ENCODE measurements at regions not wholly inside any gene's neighbourhood (a gene's known extent, or its start where the extent isn't known, plus 50 kb on each side); places are given as distances from the start of the nearest gene placed in this dataset.

DNA sequence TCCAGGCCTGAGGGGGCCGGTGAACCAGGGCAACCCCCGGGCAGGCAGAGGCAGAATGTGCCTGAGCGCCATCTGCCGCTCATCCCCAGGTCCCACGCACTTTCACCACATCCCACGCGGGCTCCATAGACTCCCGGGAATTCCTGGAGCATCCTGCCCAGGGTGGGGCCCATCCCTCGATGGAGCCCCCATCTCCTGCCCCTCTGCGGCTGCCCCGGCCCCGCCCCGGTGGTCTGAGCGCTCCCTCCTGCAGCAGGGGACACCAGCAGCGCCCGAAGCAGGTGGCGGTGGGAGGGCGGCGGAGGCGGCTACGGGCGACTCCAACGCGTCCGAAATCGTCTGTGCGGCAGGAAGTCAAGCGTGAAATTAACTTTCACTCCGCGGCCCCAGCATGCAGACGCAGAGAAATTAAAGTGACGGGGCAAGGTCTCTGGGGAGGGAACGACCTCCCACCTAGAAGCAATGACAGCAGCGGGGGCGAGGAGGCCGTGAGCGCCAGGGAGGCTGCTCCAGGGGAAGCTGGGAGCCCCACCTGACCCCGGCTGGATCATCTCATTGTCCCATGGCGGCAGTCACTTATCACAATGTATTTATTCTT, 122.2 kb downstream of the NCOR2 start:
- Histone ChIP-seq H3K36me3 (ENCODE audit: control insufficient read depth, insufficient read depth, low read length) (peaks cover 47% of the 10 kb centered on the region), H3K27ac (ENCODE audit: insufficient read depth, low read length, poor library complexity, severe bottlenecking) (no peak overlapping the region), H3K4me1 (ENCODE audit: control insufficient read depth, insufficient read depth, low read length, poor library complexity, severe bottlenecking) (peaks cover under 1% of the 10 kb centered on the region), H3K9me3 (ENCODE audit: control insufficient read depth in 2 of 2, low read length in 2 of 2) (no peaks in the 10 kb centered on the region), H3K4me3 (ENCODE audit: low read depth, low read length) (no peak overlapping the region), H3K27me3 (ENCODE audit: control insufficient read depth, insufficient read depth, low read length) (no peaks in the 10 kb centered on the region)
- H3K4me1 Mint-ChIP-seq: peaks cover 0 to 27% (median 14%) of the 10 kb centered on the region in 4 donors
- no peaks in the 10 kb centered on the region for H3K9me3 Mint-ChIP-seq
- no peak overlapping the region for H3K4me3 Mint-ChIP-seq
- ATAC-seq (ENCODE audit: low read depth in 2 of 2) (no peak), DNase-seq (no peak)
- H3K27me3 Mint-ChIP-seq: no peaks in the 10 kb centered on the region
- H3K36me3 Mint-ChIP-seq: peaks cover 35% of the 10 kb centered on the region
- H3K27ac Mint-ChIP-seq: no peak overlapping the region

DNA sequence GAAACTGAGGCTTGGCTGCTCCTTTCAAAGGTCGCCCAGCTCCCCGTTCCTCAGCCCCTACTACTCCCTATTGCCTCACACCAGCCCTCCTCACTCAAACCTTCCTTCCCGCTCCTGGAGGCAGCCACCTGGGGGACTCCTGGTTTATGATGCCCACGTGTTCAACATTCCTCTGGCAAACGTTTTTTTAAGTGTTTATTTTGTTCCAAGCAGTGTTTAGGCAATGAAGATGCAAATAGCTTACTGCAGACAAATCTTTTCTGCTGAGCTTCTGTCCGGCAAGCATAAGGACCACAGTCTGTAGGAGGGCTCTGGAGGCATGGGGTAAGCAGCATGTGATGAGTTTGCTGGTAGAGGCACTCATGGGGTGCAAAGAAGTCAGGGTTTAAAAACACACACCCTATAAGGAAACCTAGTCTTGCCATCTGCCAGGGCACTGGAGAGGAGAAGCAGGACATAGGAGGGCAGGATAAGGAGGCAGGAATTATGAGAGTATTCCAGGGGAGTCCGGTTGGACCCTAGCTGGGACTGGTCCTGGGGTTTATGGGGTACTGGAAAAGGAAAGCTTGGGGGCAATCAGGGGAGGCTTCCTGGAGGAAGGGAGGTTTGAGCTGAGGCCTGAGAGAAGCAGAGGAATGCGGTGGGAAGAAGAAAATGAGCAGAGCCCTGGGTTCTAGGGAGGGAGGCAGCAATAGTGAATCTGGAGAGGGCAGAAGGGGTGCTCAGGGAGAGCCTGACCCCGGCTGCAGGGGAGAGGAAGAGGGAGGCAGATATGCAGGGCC, 123.3 kb downstream of the NCOR2 start:
- H3K27ac Mint-ChIP-seq: peak overlapping the region; percentile 67 to 85 (median 76)
- no peaks in the 10 kb centered on the region for H3K9me3 Mint-ChIP-seq
- H3K27me3 Mint-ChIP-seq: no peaks in the 10 kb centered on the region
- Histone ChIP-seq H3K27me3 (ENCODE audit: control insufficient read depth, insufficient read depth, low read length) (no peaks in the 10 kb centered on the region), H3K9me3 (ENCODE audit: control insufficient read depth in 2 of 2, low read length in 2 of 2) (no peaks in the 10 kb centered on the region), H3K36me3 (ENCODE audit: control insufficient read depth, insufficient read depth, low read length) (peaks cover 47% of the 10 kb centered on the region), H3K27ac (ENCODE audit: insufficient read depth, low read length, poor library complexity, severe bottlenecking) (no peak overlapping the region), H3K4me1 (ENCODE audit: control insufficient read depth, insufficient read depth, low read length, poor library complexity, severe bottlenecking) (no peaks in the 10 kb centered on the region), H3K4me3 (ENCODE audit: low read depth, low read length) (no peak overlapping the region)
- peak overlapping the region in 1 of 4 donors; percentile 43 for H3K4me3 Mint-ChIP-seq
- no peak for DNase-seq
- peaks cover 0 to 24% (median 14%) of the 10 kb centered on the region in 4 donors for H3K4me1 Mint-ChIP-seq
- H3K36me3 Mint-ChIP-seq: peaks cover 35% of the 10 kb centered on the region
- no peak for ATAC-seq (ENCODE audit: low read depth in 2 of 2)

- DNase-seq: no peak
- H3K27ac Mint-ChIP-seq: peak overlapping the region in 1 of 3 donors; percentile 82
- no peaks in the 10 kb centered on the region for H3K9me3 Mint-ChIP-seq
- H3K36me3 Mint-ChIP-seq: peaks cover 29% of the 10 kb centered on the region
- Histone ChIP-seq H3K27ac (ENCODE audit: insufficient read depth, low read length, poor library complexity, severe bottlenecking) (no peak overlapping the region), H3K27me3 (ENCODE audit: control insufficient read depth, insufficient read depth, low read length) (no peaks in the 10 kb centered on the region), H3K9me3 (ENCODE audit: control insufficient read depth in 2 of 2, low read length in 2 of 2) (no peaks in the 10 kb centered on the region), H3K36me3 (ENCODE audit: control insufficient read depth, insufficient read depth, low read length) (peaks cover 41% of the 10 kb centered on the region), H3K4me3 (ENCODE audit: low read depth, low read length) (no peak overlapping the region), H3K4me1 (ENCODE audit: control insufficient read depth, insufficient read depth, low read length, poor library complexity, severe bottlenecking) (no peaks in the 10 kb centered on the region)
- no peaks in the 10 kb centered on the region for H3K27me3 Mint-ChIP-seq
- H3K4me3 Mint-ChIP-seq: no peak overlapping the region
- peaks cover 0 to 18% (median 12%) of the 10 kb centered on the region in 4 donors for H3K4me1 Mint-ChIP-seq
- no peak for ATAC-seq (ENCODE audit: low read depth in 2 of 2)
These were observed 124.5 kb downstream of the NCOR2 start for GRCh38 chr12:124442772-124443445.

- Mint-ChIP-seq H3K36me3 (peaks cover 29% of the 10 kb centered on the region), H3K9me3 (no peaks in the 10 kb centered on the region), H3K27ac (peak overlapping the region in 1 of 3 donors; percentile 82), H3K27me3 (no peaks in the 10 kb centered on the region), H3K4me3 (no peak overlapping the region), H3K4me1 (peaks cover 0 to 18% (median 11%) of the 10 kb centered on the region in 4 donors)
- Histone ChIP-seq H3K36me3 (ENCODE audit: control insufficient read depth, insufficient read depth, low read length) (peaks cover 38% of the 10 kb centered on the region), H3K4me3 (ENCODE audit: low read depth, low read length) (no peak overlapping the region), H3K4me1 (ENCODE audit: control insufficient read depth, insufficient read depth, low read length, poor library complexity, severe bottlenecking) (no peaks in the 10 kb centered on the region), H3K27me3 (ENCODE audit: control insufficient read depth, insufficient read depth, low read length) (no peaks in the 10 kb centered on the region), H3K9me3 (ENCODE audit: control insufficient read depth in 2 of 2, low read length in 2 of 2) (no peaks in the 10 kb centered on the region), H3K27ac (ENCODE audit: insufficient read depth, low read length, poor library complexity, severe bottlenecking) (no peak overlapping the region)
- ATAC-seq (ENCODE audit: low read depth in 2 of 2) (no peak), DNase-seq (no peak)
These were observed 125.1 kb downstream of the NCOR2 start for GRCh38 chr12:124442281-124442680.

- no peak overlapping the region for H3K4me3 ChIP-seq (ENCODE audit: low read depth, low read length)
- Mint-ChIP-seq H3K36me3 (peaks cover 29% of the 10 kb centered on the region), H3K27ac (peak overlapping the region in 1 of 3 donors; percentile 82), H3K9me3 (no peaks in the 10 kb centered on the region), H3K4me3 (no peak overlapping the region), H3K27me3 (no peaks in the 10 kb centered on the region), H3K4me1 (peaks cover 0 to 18% (median 12%) of the 10 kb centered on the region in 4 donors)
- H3K9me3 ChIP-seq (ENCODE audit: control insufficient read depth in 2 of 2, low read length in 2 of 2): no peaks in the 10 kb centered on the region
- H3K36me3 ChIP-seq (ENCODE audit: control insufficient read depth, insufficient read depth, low read length): peaks cover 38% of the 10 kb centered on the region
- H3K27me3 ChIP-seq (ENCODE audit: control insufficient read depth, insufficient read depth, low read length): no peaks in the 10 kb centered on the region
- DNase-seq: no peak
- no peak for ATAC-seq (ENCODE audit: low read depth in 2 of 2)
- H3K4me1 ChIP-seq (ENCODE audit: control insufficient read depth, insufficient read depth, low read length, poor library complexity, severe bottlenecking): no peaks in the 10 kb centered on the region
- no peak overlapping the region for H3K27ac ChIP-seq (ENCODE audit: insufficient read depth, low read length, poor library complexity, severe bottlenecking)
These were observed 125.8 kb downstream of the NCOR2 start for GRCh38 chr12:124441443-124442194.

- DNase-seq: no peak
- H3K27me3 ChIP-seq (ENCODE audit: control insufficient read depth, insufficient read depth, low read length): no peaks in the 10 kb centered on the region
- Mint-ChIP-seq H3K9me3 (no peaks in the 10 kb centered on the region), H3K4me3 (no peak overlapping the region), H3K27ac (peak overlapping the region; percentile 32 to 91 (median 46)), H3K36me3 (peaks cover 29% of the 10 kb centered on the region), H3K4me1 (peaks cover 0 to 14% (median 12%) of the 10 kb centered on the region in 4 donors), H3K27me3 (no peaks in the 10 kb centered on the region)
- no peaks in the 10 kb centered on the region for H3K4me1 ChIP-seq (ENCODE audit: control insufficient read depth, insufficient read depth, low read length, poor library complexity, severe bottlenecking)
- no peak overlapping the region for H3K27ac ChIP-seq (ENCODE audit: insufficient read depth, low read length, poor library complexity, severe bottlenecking)
- no peak overlapping the region for H3K4me3 ChIP-seq (ENCODE audit: low read depth, low read length)
- peaks cover 41% of the 10 kb centered on the region for H3K36me3 ChIP-seq (ENCODE audit: control insufficient read depth, insufficient read depth, low read length)
- no peak for ATAC-seq (ENCODE audit: low read depth in 2 of 2)
- no peaks in the 10 kb centered on the region for H3K9me3 ChIP-seq (ENCODE audit: control insufficient read depth in 2 of 2, low read length in 2 of 2)
These were observed 126.5 kb downstream of the NCOR2 start for GRCh38 chr12:124440841-124441381.

- H3K36me3 ChIP-seq (ENCODE audit: control insufficient read depth, insufficient read depth, low read length): peaks cover 37% of the 10 kb centered on the region
- H3K27me3 Mint-ChIP-seq: no peaks in the 10 kb centered on the region
- peaks cover 29% of the 10 kb centered on the region for H3K36me3 Mint-ChIP-seq
- no peak overlapping the region for H3K27ac ChIP-seq (ENCODE audit: insufficient read depth, low read length, poor library complexity, severe bottlenecking)
- ATAC-seq (ENCODE audit: low read depth in 2 of 2): no peak
- no peaks in the 10 kb centered on the region for H3K27me3 ChIP-seq (ENCODE audit: control insufficient read depth, insufficient read depth, low read length)
- no peaks in the 10 kb centered on the region for H3K4me1 ChIP-seq (ENCODE audit: control insufficient read depth, insufficient read depth, low read length, poor library complexity, severe bottlenecking)
- no peak overlapping the region for H3K4me3 ChIP-seq (ENCODE audit: low read depth, low read length)
- no peaks in the 10 kb centered on the region for H3K9me3 Mint-ChIP-seq
- H3K4me1 Mint-ChIP-seq: peaks cover 0 to 17% (median 12%) of the 10 kb centered on the region in 4 donors
- H3K4me3 Mint-ChIP-seq: no peak overlapping the region
- peak overlapping the region in 2 of 3 donors; percentile 32 to 91 for H3K27ac Mint-ChIP-seq
- DNase-seq: no peak
- no peaks in the 10 kb centered on the region for H3K9me3 ChIP-seq (ENCODE audit: control insufficient read depth in 2 of 2, low read length in 2 of 2)
These were observed 127.3 kb downstream of the NCOR2 start for GRCh38 chr12:124440031-124440626.
